Fibroblast of skin of abdomen (primary cell): ENCODE measurements at regions not wholly inside any gene's neighbourhood (a gene's known extent, or its start where the extent isn't known, plus 50 kb on each side); places are given as distances from the start of the nearest gene placed in this dataset.
"Not testable (repeated sequence)": the region's sequence is repeated elsewhere in the genome, so short reads cannot be mapped to it uniquely, and the experiment has no call there.

Experiments
- DNase-seq: peaks from one replicate; pipeline ENCODE4 v3.0.0-alpha.2; 2013

DNA sequence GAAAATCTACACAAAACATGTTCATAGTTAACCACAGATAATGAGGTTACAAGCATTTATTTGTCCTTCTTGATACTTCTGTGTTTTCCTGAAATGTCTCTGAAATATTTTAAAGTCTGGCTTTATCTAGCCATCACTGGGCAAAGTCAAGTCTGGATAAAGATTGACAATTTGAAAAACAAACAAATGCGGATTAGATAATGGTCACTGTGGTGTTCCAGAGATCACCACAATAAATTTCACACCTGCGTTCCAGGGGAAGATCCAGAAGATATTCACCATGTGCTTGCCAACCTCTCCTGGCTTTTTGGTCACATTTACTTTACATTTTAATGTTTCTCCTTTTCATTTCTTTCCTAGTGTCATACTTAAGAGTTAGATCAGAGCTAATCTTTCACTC is 109.7 kb upstream of the CCDC28A start:
- no peak for DNase-seq

DNA sequence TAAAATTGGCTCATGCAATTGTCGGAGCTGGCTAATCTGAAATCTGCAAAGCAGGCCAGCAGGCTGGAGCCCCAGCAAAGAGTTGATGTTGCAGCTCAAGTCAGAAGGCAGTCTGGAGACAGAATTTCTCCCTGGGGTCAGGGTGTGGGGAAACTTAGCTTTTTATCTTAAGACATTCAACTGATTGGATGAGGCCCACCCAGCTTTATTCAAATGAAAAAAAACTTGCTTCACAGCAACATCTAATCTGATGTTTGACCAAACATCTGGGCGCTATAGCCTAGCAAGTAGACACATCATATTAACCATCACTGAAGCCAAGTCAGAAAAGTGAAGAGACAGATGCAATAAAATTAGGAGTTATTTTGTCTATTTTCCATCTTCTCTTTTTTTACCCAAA is 108.8 kb upstream of the CCDC28A start:
- no peak for DNase-seq

DNA sequence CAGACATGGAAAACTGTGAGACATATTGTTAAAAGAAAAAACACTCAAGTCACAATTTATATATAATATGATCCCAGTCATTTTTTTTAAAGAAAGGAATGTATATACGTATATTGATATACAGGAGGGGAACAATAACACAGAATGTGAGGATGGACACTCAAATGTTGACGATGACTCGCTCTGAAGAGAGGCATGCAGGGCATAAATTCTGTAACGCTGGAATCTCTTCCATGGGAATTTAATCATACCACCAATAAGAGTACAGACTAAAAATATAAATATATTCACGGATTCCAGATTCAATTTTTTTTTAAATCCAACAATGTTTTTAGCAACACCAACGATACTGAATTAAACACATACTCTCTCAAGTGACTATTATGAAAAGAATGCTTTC is 106.9 kb upstream of the CCDC28A start:
- peak; percentile 49 for DNase-seq

DNA sequence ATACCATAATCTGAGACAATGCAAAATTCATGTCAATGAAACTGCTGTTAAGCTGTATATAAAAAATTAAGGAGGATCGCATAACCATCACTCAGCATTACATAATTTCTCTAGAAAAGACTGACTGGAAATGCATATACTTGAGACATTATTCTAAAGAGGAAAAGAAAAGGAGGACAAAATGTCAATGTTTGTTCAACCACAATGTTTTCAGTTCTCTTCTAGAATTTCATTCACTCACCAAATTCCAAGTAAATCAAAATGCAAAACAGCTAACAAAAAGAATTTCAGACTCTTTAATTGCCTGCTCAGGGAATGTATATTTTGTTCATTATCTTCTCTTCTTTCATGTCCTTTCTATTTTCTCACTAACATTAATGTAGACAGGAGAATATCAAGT is 106.2 kb upstream of the CCDC28A start:
- DNase-seq = no peak

DNA sequence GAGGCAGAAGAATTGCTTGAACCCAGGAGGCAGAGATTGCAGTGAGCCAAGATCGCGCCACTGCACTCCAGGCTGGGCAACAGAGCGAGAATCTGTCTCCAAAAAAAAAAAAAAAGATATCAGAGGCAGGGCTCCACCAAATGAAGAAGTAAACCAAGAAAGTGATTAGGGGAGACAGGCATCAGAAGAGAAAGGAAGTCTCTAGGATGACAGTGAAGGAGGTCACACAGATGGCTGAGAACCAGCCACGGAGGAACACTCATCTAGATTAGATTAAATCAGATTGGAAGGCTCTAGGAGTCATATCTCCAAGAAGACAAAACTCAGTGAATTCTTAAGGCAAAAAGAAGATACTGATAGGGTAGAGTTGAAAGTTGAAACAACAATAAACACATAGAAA is 102.2 kb upstream of the CCDC28A start:
- DNase-seq = no peak

DNA sequence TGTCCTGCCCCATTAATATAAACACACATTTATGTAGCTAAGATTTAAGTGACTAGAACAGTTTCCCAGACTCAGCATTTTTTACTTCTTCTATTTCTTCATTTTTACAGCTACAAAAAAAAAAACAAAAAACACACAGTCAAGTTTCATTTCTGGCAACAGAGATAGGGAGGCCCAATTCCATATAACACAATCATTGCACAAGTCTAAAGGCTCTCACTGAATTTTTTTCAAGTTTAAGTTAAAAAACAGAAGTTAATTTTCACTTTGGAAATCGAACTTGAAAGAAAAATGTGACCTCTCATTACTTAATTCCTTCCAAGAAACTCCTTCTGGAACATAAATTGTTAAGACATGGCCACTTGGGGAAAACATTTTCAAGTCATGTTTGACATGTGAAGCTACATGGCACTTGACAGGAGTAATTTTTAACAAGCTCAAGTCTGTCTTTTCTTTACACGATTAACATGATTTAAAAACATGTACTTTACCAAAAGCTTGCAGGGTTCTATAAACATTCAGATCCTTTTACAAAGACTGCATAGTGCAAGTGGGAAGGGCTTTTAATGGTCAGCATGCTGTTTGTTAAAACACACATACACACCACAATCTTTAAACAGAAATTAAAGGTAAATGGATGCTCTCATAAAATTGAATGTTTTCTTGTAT is 100.1 kb upstream of the CCDC28A start:
- no peak for DNase-seq

DNA sequence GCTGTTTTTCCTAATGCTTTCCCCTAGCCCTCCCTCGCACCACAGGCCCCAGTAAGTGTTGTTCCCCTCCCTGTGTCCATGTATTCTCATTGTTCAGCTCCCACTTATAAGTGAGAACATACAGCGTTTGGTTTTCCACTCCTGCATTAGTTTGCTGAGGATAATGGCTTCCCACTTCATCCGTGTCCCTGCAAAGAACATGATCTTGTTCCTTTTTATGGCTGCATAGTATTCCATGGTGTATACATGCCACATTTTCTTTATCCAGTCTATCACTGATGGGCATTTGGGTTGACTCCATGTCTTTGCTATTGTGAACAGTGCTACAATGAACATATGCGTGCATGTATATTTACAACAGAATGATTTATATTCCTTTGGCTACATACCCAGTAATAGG is 99.1 kb upstream of the CCDC28A start:
- DNase-seq = not testable (repeated sequence)

DNA sequence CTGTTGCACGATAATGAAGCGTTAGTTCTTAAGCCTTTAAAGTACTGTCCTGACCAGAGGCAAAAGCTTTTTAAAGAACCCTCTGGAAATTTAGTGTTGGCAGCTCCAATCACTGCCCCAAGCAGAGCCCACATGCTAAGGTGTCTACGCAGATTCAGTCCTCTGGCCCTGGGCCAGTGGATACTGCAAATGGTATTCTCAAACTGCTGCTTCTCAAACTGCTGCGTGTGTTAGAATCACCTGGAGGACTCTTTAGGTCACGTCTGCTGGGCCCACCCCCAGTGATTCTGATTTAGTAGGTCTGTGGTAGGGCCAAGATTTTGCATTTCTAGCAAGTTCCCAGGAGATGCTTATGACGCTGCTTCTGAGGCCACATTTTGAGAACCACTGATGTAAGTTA is 96.0 kb upstream of the CCDC28A start:
- DNase-seq = no peak

DNA sequence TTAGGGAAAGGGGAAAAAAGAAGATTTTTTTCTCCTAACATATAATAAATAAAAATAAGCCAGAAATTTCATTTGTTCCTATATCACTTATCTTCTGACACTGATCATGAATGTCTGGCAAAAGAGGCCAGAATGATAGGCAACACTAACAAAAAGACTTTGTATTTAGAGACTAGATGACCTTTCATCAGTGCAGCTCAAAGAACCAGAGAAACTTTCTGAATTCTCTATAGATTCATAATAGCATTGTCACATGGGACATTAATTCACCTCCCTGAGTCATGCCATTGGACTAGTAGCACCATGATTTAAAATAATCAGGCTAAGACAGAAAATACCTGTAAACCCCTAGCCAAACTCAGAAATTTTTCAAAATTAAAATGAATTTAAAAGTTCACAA is 95.4 kb upstream of the CCDC28A start:
- no peak for DNase-seq

DNA sequence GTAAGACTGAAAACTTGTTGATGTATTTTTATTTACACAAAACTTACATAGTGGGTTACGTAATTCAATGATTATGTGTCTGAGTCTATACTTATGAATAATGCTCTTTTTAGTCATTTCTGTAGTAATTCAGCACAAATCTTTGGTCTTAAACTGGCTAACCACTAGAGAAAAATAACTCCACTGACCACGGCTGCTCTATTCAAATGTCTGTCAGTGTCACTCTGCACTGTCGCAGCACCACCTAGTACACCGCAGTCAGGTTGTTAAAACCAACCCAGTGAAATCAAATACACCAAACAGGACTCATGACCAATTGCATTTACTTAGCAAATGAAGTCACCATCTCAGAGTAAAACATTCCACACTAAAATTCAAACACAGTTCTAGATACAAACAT is 93.5 kb upstream of the CCDC28A start:
- DNase-seq = no peak

DNA sequence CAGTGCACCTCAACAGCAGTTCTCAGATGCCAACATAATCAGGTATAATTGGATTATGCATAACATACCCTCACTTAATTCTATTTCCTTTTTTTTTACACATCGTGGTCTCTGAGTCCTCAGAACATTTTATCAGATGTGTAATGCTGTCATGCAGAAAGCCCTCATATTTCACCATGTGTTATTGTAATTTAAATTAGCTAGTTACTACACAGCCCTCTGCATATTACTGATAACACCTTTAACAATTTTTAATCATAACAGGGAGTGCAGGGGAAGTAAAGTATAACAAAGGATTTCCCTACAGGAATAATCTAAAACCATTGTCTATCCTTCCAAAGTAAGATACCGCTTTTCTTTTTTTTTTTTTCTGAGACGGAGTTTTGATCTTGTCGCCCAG is 91.9 kb upstream of the CCDC28A start:
- no peak for DNase-seq

DNA sequence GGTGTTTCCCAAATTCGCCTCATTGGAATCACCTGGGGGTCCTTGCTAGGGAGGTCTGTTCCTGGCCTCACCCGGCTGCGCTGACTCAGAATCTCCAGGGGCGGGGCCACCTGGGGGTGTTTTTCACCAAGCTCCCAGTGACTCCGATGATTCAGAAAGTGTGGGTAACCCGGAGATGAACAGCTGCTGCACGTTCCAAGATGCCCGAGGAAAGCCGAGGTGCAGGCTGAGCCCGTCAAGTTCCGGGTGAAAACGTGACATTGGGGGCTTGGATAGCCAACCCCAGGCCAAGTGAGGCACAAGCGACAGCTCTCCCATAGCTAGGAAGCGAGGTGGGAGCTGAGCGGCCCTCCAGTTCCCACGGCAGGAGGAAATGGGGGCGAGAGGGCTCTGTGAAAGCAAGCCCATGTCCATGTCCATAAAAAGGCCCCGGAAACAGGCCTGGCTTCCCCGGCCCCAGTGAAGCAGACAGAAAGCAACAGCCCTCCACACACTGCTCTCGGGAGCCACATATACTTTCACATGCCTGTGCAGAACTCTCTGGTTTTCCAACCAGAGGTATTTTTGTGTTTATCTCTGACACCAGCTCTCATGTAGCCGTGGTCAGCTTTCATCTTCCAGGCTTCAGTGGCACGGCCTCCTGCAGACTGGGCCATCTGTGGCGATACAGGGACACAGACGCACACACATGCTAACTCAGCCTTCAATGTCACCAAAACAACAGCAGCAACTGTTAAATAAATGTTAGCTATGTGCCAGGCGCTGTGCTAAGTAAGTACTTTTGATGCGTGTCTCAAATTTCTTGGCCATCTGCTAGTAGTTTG is 90.7 kb upstream of the CCDC28A start:
- no peak for DNase-seq

DNA sequence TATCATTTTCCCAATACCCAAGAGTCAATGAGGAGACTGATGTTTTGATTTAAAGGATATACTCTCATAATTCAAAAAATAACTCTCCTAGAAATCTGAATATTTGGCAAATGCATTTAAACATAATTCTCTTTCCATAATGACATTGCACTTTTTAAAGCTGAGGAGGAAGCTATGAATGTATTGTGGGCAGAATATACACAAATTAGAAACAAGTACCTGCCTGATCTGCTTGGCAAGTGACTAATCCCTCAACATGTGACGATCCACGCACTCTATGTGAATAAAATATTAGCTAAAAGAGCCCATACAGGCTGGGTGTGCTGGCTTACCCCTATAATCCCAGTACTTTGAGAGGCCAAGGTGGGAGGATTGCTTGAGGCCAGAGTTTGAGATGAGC is 88.3 kb upstream of the CCDC28A start:
- no peak for DNase-seq

DNA sequence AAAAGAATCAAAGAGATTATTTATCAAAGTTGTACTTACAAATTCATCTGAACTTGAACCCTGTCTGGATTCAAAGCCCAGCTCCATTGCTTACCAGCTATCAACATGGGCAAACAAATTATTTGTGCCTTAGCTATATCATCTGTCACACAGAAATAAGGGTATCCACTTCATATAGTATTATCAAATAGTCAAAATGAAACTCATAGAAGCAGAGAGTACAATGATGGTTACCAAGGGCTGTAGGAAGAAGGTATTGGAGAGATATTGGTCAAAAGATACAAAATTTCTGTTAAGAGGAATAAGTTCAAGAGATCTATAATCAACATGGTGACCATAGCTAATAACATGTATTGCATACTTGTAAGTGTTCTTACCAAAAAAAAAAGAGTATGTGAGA is 87.8 kb upstream of the CCDC28A start:
- DNase-seq = no peak

DNA sequence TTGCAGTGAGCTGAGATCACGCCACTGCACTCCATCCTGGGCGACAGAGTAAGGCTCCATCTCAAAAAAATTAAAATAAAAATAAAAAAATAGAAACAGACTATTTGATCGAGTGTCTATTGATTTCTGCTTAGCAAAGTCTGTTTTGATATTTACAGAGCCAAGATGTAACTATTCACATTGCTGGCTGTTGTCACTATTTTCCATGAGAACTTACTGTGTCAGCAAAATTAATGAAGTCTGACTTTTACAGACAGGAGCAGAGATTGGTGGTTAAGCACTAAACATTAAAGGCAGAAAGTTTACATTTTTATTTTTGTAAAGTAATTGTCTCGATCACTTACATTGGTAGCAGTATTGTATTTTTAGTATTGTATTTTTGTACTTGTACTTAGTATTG is 85.0 kb upstream of the CCDC28A start:
- DNase-seq = no peak

DNA sequence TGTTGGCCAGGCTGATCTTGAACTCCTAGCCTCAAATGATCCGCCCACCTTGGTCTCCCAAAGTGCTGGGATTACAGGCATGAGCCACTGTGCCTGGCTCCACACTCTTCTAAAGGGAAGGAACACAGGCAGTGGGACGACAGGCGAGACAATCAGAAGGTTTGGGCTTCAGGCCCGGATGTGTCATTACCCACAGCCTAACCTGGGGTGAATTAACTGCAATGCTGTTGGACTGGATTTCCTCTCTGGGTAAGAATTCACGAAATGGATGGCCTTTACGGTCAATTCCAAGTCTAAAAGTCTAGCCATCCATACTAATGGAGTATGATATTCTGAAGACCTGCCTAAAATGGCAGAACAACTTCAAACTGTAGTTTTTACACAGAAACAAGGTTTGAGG is 83.7 kb upstream of the CCDC28A start:
- DNase-seq = peak; percentile 35

DNA sequence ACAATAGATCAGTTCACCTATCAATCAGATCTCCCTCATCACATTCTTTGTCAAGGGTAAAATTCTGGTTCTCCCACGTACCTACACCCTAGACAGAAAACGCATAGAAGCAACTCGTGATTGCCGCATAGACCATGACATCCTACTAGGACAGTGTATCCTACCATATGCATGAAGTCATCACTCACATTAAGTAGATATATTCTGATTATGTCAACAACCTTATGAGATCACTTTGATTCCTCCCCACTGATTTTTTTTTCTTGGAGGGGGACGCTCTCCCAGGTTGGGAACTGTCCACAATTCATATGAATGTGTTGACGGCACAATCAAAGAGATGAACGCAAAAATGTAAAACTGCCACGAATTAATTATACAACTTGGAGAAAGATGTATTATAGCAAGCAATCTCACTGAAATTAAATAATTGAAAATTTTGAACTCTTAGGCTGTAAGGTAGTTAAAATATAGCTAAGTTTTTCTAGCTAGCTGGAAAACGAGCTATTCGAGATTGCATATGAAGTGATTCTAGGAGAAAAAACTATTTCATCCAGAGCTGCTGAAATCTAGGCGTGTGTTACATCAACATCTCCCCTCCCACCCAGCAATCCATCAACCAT is 82.5 kb upstream of the CCDC28A start:
- DNase-seq = no peak

DNA sequence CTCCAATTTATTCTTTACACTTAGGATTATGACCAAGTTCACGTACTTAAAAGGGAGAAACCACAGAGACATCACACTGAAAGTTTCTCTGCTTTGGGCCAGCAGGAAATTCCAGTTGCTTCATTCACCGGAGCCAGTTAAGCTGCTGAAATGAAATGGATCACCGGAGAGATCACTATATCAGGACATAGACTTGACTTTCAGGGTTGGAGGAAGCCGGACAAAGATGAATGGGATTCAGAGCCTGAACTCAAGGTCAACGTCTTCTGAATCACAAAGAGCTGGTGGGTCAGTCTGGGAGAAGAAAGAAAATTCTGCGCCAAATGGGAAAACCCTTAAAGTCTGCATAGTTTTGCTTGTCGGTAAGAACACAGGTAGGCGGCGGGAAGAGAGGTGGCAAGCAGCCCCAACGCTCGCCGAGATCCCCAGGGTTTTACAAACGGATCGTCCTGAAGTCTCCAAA is 81.9 kb upstream of the CCDC28A start:
- DNase-seq = peak; percentile 93

DNA sequence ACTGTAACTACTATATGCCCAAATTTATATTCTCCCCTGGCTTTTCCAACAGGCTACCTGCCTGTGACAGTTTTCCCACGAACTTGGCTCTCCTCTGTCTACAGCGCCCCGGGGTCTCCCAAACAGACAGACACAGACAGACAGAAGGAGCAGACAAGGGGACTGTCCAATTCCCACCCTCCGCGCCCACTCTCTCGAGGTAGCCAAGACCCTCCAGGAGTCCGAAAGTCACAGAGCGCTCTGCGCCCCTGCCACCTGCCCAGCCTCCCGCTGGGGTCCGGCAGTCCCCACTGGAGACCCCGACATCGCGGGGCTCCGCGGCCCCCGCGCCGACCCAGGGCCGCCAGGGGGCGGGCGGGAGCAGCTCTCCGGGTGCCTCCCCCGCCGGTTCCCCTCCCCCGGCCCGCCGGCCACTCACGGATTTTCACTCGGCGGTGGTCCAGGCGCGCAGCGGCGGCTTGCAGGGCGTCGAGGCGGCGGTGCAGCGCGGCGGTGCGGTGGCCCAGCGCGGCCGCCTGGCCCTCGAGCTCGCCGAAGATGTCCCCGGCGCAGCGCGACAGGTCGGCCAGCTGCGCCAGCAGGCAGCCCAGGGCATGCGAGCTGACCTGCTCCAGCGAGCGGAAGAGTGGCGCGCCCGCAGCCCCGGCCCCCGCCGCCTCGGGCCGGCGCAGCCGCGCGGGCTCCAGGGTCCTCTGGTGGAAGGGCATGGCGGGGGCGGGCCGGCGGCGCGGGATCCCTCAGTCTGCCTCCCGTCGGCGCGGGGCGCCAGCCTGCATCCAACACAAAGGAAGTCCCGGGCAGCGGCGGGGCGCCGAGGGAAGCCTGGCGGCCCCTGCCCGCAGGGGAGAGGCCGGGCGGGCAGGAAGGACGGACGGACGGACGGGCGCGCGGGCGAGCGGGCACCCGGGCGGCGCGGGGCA is 81.3 kb upstream of the CCDC28A start:
- DNase-seq = peak; percentile 69

DNA sequence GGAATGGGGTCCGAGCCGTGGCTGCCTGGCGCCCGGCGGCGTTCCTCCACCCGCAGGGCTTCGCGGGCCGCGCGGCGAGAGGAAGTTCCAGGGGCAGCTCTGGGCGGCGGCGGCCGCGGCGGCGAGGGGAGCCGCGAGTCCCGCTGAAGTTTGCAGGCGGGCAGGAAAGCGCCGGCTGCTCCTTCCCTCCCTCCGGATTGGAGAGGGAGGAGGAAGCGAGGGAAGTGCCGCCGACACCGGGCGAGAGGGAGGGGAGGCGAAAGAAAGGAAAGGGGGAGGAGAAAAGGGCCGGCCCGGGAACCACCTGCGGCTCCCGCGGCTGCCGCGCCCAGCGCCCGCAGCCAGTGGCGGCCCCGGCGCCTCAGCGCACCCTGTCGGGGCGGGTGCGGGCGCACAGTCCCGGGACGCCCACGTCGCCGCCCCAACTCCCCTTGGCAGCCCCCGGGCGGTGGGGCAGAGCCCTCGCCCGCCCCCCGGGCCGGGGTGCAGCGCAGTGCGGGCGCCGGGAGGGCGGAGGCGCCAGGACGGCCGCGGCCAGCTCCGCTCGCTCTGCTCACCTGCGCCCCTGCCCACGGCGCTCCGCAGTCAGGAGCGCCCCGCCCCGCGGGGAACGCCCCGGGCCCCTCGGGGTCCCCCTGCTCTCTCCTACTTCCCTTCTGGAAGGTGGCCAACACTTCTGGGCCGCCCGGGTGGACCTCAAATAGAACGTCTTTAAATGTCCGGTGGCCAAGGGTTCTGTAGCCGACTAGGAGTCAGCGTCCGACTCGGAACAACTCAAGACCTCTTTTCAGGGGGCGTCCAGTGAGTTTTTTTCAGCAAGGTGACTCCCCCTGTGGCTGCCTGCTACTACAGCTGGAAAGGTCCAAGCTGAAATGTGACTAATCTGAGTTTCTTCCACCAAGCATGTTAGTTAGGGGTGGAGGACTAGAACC is 80.3 kb upstream of the CCDC28A start:
- peak; percentile 68 for DNase-seq

DNA sequence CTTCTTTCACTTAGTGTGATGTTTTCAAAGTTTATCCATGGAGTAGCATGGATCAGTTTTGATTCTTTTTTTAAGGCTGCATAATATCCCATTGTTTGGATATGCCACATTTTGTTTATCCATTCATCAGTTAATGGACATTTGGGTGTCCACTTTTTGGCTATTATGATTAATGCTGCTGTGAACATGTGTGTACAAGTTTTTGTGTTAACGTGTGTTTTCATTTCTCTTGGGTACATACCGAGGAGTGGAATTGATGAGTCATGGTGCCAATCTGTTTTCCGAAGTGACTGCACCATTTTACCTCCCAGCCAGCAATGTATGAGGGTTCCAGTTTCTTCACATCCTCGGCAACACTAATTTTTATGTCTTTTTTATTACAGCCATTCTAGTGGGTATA is 78.4 kb upstream of the CCDC28A start:
- no peak for DNase-seq

DNA sequence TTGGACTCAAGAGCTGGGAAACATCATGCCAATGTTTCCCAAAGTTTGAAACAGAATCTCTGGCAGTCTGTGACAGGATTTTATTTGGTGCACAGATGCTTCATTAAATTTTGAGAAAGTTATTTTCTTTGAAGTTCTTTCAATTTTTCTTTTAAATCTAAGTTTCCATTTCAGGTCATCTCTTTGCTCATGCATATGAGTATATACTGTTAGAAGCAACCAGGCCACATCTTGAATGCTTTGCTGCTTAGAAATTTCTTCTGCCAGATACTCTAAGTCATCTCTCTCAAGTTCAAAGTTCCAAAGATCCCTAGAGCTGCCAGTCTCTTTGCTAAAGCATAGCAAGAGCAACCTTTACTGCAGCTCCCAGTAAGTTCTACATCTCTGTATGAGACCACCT is 59.1 kb upstream of the CCDC28A start:
- DNase-seq = no peak
